ENCODE measurements at regions not wholly inside any gene's neighbourhood (a gene's known extent, or its start where the extent isn't known, plus 50 kb on each side); places are given as distances from the start of the nearest gene placed in this dataset.

DNA sequence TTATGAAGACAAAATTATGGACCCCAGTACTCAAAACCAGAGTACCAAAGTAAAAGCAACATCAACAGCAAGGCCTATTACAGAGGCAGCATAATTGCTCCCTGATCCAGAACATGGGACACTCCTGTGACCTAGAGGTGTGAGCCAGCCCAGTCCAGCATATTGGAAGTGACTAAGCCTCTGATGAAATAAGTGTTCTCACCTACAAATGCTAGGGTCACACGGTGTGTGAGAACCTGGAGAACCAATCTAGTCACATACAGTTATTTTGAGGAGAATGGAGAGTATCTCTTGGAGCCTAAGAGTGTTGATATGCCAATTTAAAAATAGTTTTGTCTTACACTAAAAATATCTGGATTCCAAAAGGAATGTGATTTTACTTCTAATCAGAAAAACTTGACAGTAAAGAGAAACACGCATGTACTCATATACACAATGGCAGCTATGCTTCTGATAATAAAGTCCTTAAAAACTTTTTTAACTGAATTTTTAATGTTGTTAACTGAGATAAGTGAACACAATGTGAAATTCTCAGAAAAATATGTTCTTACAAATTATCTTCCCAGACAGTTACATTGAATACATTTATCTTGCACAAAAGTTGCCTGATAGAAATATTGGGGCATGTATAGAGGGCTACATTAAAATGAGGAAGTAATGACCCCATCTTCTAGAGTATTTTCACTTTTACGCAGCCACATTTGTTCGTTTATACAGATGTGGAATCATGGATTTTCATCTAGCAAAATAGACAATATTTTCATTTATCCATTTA lies 56.8 kb upstream of the CD36 start:
- ATAC-seq (ENCODE audit: low read depth) (no peak), DNase-seq (no peak)
- Histone ChIP-seq H3K9ac (ENCODE audit: low read length) (no peak overlapping the region), H3K4me1 (ENCODE audit: control insufficient read depth in 2 of 2, insufficient read depth in 2 of 2, low read length in 2 of 2) (no peaks in the 10 kb centered on the region), H3K27me3 (replicated peaks in 1 of 4; ENCODE audit: control extremely low read depth in 1 of 4, control insufficient read depth in 3 of 4, insufficient read depth in 4 of 4, low read length in 3 of 4) (no peaks in the 10 kb centered on the region), H3K4me2 (replicated peaks; ENCODE audit: low read depth, low read length, poor library complexity, severe bottlenecking) (no peak overlapping the region), H2AFZ (ENCODE audit: insufficient read depth, low read depth, low read length, poor library complexity, severe bottlenecking) (no peak overlapping the region), H3K79me2 (ENCODE audit: control insufficient read depth, insufficient read depth, low read length) (no peaks in the 10 kb centered on the region), H3K27ac (ENCODE audit: low read length in 2 of 2) (no peak overlapping the region), H4K20me1 (ENCODE audit: control insufficient read depth, insufficient read depth, low read length, poor library complexity, severe bottlenecking) (no peaks in the 10 kb centered on the region), H3K9me3 (ENCODE audit: control extremely low read depth in 1 of 3, control insufficient read depth in 2 of 3, insufficient read depth in 1 of 3, low read length in 2 of 3) (no peaks in the 10 kb centered on the region), H3K36me3 (replicated peaks in 1 of 2; ENCODE audit: control extremely low read depth in 1 of 2, control insufficient read depth in 1 of 2, extremely low read depth in 1 of 2, insufficient read depth in 2 of 2, low read length in 1 of 2) (no peaks in the 10 kb centered on the region), H3K4me3 (ENCODE audit: control extremely low read depth in 1 of 5, extremely low read depth in 1 of 5, insufficient read depth in 1 of 5, low read depth in 2 of 5, low read length in 4 of 5) (no peak overlapping the region)
- H3K27me3 Mint-ChIP-seq = no peaks in the 10 kb centered on the region
- H3K9me3 Mint-ChIP-seq (ENCODE audit: insufficient read depth) = no peaks in the 10 kb centered on the region
- no peak overlapping the region for H3K27ac Mint-ChIP-seq
- no CpG with 5 or more reads among the region's 4 CpGs for WGBS (ENCODE audit: insufficient coverage)
- ChIA-PET CTCF (no interaction called here), POLR2A (no interaction called here)
- H3K4me3 Mint-ChIP-seq = no peak overlapping the region
- no peaks in the 10 kb centered on the region for H3K4me1 Mint-ChIP-seq
- intact Hi-C loops (cut with micrococcal nuclease) = no loop called here
- TF ChIP-seq EZH2 (IDR thresholded peaks at IDR 0.05; ENCODE audit: borderline replicate concordance, insufficient read depth, low read depth, low read length, poor library complexity, severe bottlenecking) (no peak), CTCF (IDR thresholded peaks at IDR 0.05) (no peak)

DNA sequence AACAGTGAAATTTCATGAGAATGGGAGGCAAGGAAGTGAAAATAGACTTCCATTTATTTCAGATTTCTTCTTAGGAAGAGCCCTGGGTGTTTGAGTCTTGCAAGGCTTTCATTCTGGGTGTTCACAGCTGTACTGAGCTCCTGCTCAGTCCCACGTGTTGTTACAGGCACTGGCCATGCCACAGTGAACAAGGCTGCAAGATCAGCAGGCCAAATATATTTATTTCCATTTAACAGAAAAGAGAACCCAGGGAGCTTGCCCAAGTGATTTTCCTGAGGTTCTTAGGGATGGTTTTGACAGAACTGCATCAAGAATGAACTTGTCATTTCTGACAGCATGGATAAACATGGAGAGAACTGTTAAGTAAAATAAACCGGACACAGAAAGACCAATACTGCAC lies 54.5 kb upstream of the CD36 start:
- no peak overlapping the region for H3K27ac Mint-ChIP-seq
- intact Hi-C loops (cut with micrococcal nuclease) = no loop called here
- H3K27ac ChIP-seq (ENCODE audit: low read length in 2 of 2) = no peak overlapping the region
- no peaks in the 10 kb centered on the region for H3K9me3 Mint-ChIP-seq (ENCODE audit: insufficient read depth)
- no peak overlapping the region for H3K4me3 Mint-ChIP-seq
- H3K4me1 Mint-ChIP-seq = no peaks in the 10 kb centered on the region
- no peak overlapping the region for H3K9ac ChIP-seq (ENCODE audit: low read length)
- H3K27me3 ChIP-seq (replicated peaks in 1 of 4; ENCODE audit: control extremely low read depth in 1 of 4, control insufficient read depth in 3 of 4, insufficient read depth in 4 of 4, low read length in 3 of 4) = no peaks in the 10 kb centered on the region
- no peaks in the 10 kb centered on the region for H3K27me3 Mint-ChIP-seq
- H3K9me3 ChIP-seq (ENCODE audit: control extremely low read depth in 1 of 3, control insufficient read depth in 2 of 3, insufficient read depth in 1 of 3, low read length in 2 of 3) = no peaks in the 10 kb centered on the region
- ChIA-PET POLR2A (no interaction called here), CTCF (no interaction called here)
- DNase-seq (no peak), ATAC-seq (ENCODE audit: low read depth) (no peak)
- H4K20me1 ChIP-seq (ENCODE audit: control insufficient read depth, insufficient read depth, low read length, poor library complexity, severe bottlenecking) = no peaks in the 10 kb centered on the region
- H2AFZ ChIP-seq (ENCODE audit: insufficient read depth, low read depth, low read length, poor library complexity, severe bottlenecking) = no peak overlapping the region
- H3K4me2 ChIP-seq (replicated peaks; ENCODE audit: low read depth, low read length, poor library complexity, severe bottlenecking) = no peak overlapping the region
- H3K36me3 ChIP-seq (replicated peaks in 1 of 2; ENCODE audit: control extremely low read depth in 1 of 2, control insufficient read depth in 1 of 2, extremely low read depth in 1 of 2, insufficient read depth in 2 of 2, low read length in 1 of 2) = no peaks in the 10 kb centered on the region
- no peaks in the 10 kb centered on the region for H3K79me2 ChIP-seq (ENCODE audit: control insufficient read depth, insufficient read depth, low read length)
- no peaks in the 10 kb centered on the region for H3K4me1 ChIP-seq (ENCODE audit: control insufficient read depth in 2 of 2, insufficient read depth in 2 of 2, low read length in 2 of 2)
- no CpG with 5 or more reads among the region's 2 CpGs for WGBS (ENCODE audit: insufficient coverage)
- no peak overlapping the region for H3K4me3 ChIP-seq (ENCODE audit: control extremely low read depth in 1 of 5, extremely low read depth in 1 of 5, insufficient read depth in 1 of 5, low read depth in 2 of 5, low read length in 4 of 5)
- no peak for TF ChIP-seq CTCF (IDR thresholded peaks at IDR 0.05)
- TF ChIP-seq EZH2 (IDR thresholded peaks at IDR 0.05; ENCODE audit: borderline replicate concordance, insufficient read depth, low read depth, low read length, poor library complexity, severe bottlenecking) = no peak
